Type B pancreatic cell (in vitro differentiated cells): ENCODE measurements at regions not wholly inside any gene's neighbourhood (a gene's known extent, or its start where the extent isn't known, plus 50 kb on each side); places are given as distances from the start of the nearest gene placed in this dataset.

Experiments
- DNase-seq: peaks from one replicate; pipeline ENCODE4 v3.0.0; 2021; ENCODE audit warnings: mixed read lengths; ENCODE audit not compliant: unreplicated experiment; ENCODE audit errors: extremely low spot score
- H3K27ac Mint-ChIP-seq: 2 replicates; pipeline ENCODE4 v1.8.0; 2021; ENCODE audit warnings: mild to moderate bottlenecking, mixed read lengths
- H3K27me3 Mint-ChIP-seq: 2 replicates; pipeline ENCODE4 v1.8.0; 2021; ENCODE audit warnings: mixed read lengths
- H3K36me3 Mint-ChIP-seq: 2 replicates; pipeline ENCODE4 v1.8.0; 2021; ENCODE audit warnings: mixed read lengths
- H3K4me1 Mint-ChIP-seq: one replicate; pipeline ENCODE4 v1.8.0; 2021; ENCODE audit warnings: mixed read lengths; ENCODE audit not compliant: unreplicated experiment
- H3K4me3 Mint-ChIP-seq: 2 replicates; pipeline ENCODE4 v1.8.0; 2021; ENCODE audit warnings: mild to moderate bottlenecking, mixed read lengths
- H3K9me3 Mint-ChIP-seq: 2 replicates; pipeline ENCODE4 v1.8.0; 2021; ENCODE audit warnings: mixed read lengths
- TF ChIP-seq, protein P1 (sequence below): fragments of 200-600 bp; sonication (generic); conservative IDR thresholded peaks from 2 replicates; pipeline ENCODE4 v1.5.0; 2021; ENCODE audit warnings: antibody characterized with exemption, mild to moderate bottlenecking

DNA sequence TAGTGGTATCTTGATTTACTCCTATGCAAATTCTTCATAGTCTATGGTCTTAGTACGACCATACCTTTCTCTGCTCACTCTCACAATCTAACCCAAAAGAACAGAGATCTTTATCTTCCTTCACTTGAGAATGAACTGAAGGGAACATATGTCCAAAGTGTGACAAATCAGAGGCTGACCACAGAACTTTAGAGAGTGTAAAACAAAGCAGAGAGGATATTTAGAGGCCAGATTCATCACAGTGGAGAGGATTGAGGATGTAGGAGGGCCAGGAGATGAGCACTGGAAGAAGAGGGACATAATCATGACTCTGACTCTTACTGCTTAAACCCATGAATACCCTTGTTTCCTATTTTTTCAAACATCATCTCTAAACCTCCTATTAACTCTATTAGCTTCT, 935.3 kb upstream of the PHF14 start:
- Mint-ChIP-seq H3K27ac (no peak overlapping the region), H3K36me3 (no peaks in the 10 kb centered on the region)

DNA sequence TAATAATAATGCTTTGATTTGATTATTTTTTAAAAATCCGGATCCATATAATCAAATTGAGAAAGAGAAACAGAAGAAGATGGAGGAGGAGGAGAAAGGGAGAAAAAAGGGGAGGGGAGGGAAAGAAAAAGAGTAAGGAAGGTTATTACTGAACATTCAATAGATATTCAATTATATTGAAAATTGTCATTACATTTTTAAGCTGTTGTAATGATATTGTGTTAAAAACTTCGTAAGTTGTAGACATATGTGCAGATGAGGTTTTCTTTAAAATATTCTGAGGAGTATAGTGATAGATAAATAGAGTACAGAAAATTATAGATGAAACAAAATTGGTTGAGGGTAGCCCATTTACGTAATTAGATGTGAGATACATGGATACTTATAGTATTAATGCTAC, 933.0 kb upstream of the PHF14 start:
- Mint-ChIP-seq H3K27ac (no peak overlapping the region), H3K36me3 (no peaks in the 10 kb centered on the region), H3K9me3 (no peaks in the 10 kb centered on the region), H3K4me3 (no peak overlapping the region), H3K27me3 (no peaks in the 10 kb centered on the region), H3K4me1 (no peaks in the 10 kb centered on the region)
- TF ChIP-seq, protein P1, sequence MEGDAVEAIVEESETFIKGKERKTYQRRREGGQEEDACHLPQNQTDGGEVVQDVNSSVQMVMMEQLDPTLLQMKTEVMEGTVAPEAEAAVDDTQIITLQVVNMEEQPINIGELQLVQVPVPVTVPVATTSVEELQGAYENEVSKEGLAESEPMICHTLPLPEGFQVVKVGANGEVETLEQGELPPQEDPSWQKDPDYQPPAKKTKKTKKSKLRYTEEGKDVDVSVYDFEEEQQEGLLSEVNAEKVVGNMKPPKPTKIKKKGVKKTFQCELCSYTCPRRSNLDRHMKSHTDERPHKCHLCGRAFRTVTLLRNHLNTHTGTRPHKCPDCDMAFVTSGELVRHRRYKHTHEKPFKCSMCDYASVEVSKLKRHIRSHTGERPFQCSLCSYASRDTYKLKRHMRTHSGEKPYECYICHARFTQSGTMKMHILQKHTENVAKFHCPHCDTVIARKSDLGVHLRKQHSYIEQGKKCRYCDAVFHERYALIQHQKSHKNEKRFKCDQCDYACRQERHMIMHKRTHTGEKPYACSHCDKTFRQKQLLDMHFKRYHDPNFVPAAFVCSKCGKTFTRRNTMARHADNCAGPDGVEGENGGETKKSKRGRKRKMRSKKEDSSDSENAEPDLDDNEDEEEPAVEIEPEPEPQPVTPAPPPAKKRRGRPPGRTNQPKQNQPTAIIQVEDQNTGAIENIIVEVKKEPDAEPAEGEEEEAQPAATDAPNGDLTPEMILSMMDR, result no peak
- DNase-seq, result no peak

More for the DNA sequence above, 935.3 kb upstream of the PHF14 start:
- Mint-ChIP-seq H3K4me1 (no peaks in the 10 kb centered on the region), H3K4me3 (no peak overlapping the region), H3K27me3 (no peaks in the 10 kb centered on the region), H3K9me3 (no peaks in the 10 kb centered on the region)
- TF ChIP-seq, protein P1, result no peak
- no peak for DNase-seq

DNA sequence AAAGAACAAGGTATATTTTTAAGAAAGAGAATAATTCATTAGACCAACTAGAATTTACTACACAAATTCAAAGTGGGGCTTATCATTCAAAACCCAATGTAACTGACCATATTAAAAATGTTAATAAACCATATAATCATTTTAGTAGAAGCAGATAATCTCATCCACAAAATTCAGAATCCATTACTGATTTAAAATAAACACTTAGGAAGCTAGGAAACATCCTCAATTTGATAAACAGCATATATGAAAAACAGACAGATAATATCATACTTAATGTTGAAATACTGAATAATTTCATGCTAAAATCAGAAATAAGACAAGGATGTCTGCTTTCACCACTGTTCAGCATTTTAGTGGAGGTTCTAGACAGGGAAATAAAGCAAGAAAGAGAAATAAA, 902.8 kb upstream of the PHF14 start:
- no peaks in the 10 kb centered on the region for H3K27me3 Mint-ChIP-seq
- no peaks in the 10 kb centered on the region for H3K36me3 Mint-ChIP-seq
- DNase-seq, result no peak
- no peak overlapping the region for H3K4me3 Mint-ChIP-seq
- H3K9me3 Mint-ChIP-seq, result no peaks in the 10 kb centered on the region
- H3K27ac Mint-ChIP-seq, result no peak overlapping the region
- H3K4me1 Mint-ChIP-seq, result no peaks in the 10 kb centered on the region
- TF ChIP-seq, protein P1, result no peak

DNA sequence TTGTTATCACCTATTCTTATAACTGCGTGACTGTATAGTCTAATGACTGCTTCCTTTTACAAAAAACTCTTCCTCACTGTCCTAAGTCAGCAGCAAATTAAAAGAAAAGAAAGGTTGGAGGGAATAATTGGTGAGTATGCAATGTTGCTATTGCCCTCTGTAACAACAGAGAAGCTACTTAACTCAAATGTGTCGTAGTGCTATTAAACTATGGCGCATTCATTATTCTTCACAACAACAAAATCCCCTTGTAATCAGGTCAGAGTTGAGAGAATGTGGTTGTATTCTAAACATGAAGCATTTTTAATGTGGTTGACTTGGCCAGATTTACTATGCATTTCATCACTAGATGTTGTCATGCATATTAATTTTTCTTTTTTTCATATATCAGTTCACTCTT, 897.8 kb upstream of the PHF14 start:
- TF ChIP-seq, protein P1, result no peak
- Mint-ChIP-seq H3K27ac (no peak overlapping the region), H3K4me1 (no peaks in the 10 kb centered on the region), H3K9me3 (no peaks in the 10 kb centered on the region), H3K36me3 (no peaks in the 10 kb centered on the region), H3K27me3 (no peaks in the 10 kb centered on the region), H3K4me3 (no peak overlapping the region)
- DNase-seq, result no peak

DNA sequence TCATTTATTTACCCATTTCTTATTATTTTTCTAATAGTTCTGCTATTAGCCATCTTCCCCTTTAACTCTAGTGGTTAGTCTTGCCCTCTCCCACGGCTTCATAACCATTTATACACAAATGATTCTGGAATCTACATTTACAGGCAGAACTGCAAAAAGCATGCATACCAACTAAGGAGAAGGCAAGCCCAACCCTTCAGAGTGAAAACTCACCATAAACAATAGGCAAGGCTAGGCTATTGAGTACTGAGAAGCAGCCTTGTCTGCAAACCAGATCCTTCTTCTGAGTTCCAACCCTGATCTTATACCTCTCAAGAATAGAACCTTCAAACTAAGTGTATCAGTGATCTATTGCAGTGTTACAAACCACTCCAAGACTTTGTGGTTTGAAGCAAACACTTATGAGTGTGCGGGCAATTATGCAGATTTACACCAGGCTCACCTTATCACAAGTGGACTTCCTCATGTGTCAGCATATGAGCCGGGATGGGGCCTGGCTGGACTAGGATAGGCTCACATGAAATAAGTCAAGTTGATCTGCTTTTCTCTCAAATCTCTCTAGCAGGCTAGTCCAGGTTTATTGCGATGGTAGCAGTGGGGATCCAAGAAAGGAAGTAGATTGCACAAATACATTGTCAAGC, 896.9 kb upstream of the PHF14 start:
- no peak overlapping the region for H3K4me3 Mint-ChIP-seq
- H3K9me3 Mint-ChIP-seq, result no peaks in the 10 kb centered on the region
- H3K27ac Mint-ChIP-seq, result no peak overlapping the region
- no peaks in the 10 kb centered on the region for H3K36me3 Mint-ChIP-seq
- no peak for DNase-seq
- TF ChIP-seq, protein P1, result no peak
- no peaks in the 10 kb centered on the region for H3K27me3 Mint-ChIP-seq
- H3K4me1 Mint-ChIP-seq, result no peaks in the 10 kb centered on the region

DNA sequence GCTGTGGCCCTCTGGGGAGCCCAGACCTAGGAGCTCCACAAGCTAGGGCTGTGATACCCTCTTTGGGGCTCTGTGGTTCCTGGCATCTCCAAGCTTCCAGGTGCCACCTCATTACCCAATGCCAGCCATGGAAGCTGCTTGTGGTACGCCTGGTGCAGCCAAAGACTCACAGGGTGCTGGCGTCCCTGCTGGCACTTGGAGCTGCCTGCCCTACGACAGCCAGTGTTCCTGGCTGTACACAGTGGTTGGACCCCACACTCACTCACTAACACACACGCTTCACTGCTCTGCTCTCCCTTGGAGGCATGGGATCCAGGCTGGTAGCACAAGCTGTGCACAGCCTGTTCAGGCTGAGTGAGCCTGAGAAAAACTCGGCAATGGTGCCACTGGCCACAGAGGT, 894.1 kb upstream of the PHF14 start:
- Mint-ChIP-seq H3K4me3 (no peak overlapping the region), H3K4me1 (no peaks in the 10 kb centered on the region), H3K36me3 (no peaks in the 10 kb centered on the region), H3K27ac (no peak overlapping the region), H3K27me3 (no peaks in the 10 kb centered on the region), H3K9me3 (no peaks in the 10 kb centered on the region)
- TF ChIP-seq, protein P1, result no peak
- no peak for DNase-seq
